ENCODE measurements at regions not wholly inside any gene's neighbourhood (a gene's known extent, or its start where the extent isn't known, plus 50 kb on each side); places are given as distances from the start of the nearest gene placed in this dataset.

DNA sequence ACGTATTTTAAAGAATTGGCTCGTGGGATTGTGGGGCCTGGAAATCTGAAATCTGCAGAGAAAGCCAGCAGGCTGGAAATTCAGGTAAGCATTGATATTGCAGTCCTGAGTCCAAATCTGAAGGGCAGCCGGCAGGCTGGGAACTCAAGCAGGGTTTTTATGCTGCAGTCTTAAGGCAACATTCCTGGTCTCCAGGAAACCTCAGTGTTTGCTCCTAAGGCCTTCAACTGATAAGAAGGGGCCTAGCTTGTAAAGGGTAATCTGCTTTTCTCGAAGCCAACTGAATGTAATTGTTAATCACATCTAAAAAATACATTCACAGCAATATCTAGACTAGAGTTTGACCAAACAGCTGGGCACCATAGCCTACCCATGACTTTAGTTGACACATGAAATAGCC, 154.4 kb downstream of the EFNB2 start:
- no peak for DNase-seq (ENCODE audit: low spot score in 2 of 2)
- Histone ChIP-seq H3K9me3 (no peaks in the 10 kb centered on the region), H3K27me3 (no peaks in the 10 kb centered on the region), H3K36me3 (no peaks in the 10 kb centered on the region), H3K4me3 (no peak overlapping the region), H3K4me1 (no peaks in the 10 kb centered on the region), H3K27ac (no peak overlapping the region)
- intact Hi-C loops (cut with DNase I; ENCODE audit: low total_unique reads), result no loop called here
- no peak for TF ChIP-seq POLR2AphosphoS5 (IDR thresholded peaks at IDR 0.05)
- TF ChIP-seq, protein P1, sequence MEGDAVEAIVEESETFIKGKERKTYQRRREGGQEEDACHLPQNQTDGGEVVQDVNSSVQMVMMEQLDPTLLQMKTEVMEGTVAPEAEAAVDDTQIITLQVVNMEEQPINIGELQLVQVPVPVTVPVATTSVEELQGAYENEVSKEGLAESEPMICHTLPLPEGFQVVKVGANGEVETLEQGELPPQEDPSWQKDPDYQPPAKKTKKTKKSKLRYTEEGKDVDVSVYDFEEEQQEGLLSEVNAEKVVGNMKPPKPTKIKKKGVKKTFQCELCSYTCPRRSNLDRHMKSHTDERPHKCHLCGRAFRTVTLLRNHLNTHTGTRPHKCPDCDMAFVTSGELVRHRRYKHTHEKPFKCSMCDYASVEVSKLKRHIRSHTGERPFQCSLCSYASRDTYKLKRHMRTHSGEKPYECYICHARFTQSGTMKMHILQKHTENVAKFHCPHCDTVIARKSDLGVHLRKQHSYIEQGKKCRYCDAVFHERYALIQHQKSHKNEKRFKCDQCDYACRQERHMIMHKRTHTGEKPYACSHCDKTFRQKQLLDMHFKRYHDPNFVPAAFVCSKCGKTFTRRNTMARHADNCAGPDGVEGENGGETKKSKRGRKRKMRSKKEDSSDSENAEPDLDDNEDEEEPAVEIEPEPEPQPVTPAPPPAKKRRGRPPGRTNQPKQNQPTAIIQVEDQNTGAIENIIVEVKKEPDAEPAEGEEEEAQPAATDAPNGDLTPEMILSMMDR (IDR thresholded peaks at IDR 0.05), result no peak

DNA sequence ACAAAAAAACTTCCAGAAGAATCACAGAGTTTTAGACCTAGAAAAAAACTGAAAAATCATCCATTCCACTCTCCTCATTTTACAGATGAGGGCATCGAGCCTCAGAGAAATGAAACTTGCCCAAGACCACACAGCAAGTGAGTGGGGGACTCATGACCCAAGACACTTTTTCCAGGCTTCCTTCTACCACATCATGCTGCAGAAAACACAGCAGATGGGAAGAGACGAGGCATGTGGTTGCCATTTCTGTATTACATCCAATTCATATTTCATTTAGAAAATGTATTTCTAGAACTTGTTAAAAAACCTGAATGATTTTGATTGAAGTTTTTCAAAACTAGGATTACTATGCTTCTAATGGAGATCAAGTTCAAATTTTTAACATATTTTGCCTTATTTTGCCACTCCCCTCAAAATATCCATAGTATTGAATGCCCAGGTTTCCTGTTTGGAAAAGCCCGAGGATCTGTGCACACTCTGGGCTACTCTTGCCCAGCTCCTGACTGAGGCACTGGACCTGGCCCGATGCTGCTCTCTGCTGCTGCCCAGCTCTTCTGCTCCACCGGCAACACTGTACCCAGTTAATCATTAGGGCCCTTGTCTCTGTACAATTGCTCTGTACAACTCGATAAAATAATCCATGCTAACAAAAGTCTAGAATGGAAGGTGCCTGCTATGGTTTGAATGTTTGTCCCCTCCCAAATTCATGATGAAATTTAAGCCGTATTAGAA, 157.4 kb downstream of the EFNB2 start:
- Histone ChIP-seq H3K4me3 (no peak overlapping the region), H3K9me3 (no peaks in the 10 kb centered on the region), H3K4me1 (no peaks in the 10 kb centered on the region), H3K36me3 (no peaks in the 10 kb centered on the region), H3K27ac (no peak overlapping the region), H3K27me3 (no peaks in the 10 kb centered on the region)
- no peak for TF ChIP-seq POLR2AphosphoS5 (IDR thresholded peaks at IDR 0.05)
- TF ChIP-seq, protein P1 (IDR thresholded peaks at IDR 0.05), result no peak
- TF ChIP-seq POLR2A (IDR thresholded peaks at IDR 0.05), result no peak
- intact Hi-C loops (cut with DNase I; ENCODE audit: low total_unique reads), result no loop called here
- DNase-seq (ENCODE audit: low spot score in 2 of 2), result no peak

DNA sequence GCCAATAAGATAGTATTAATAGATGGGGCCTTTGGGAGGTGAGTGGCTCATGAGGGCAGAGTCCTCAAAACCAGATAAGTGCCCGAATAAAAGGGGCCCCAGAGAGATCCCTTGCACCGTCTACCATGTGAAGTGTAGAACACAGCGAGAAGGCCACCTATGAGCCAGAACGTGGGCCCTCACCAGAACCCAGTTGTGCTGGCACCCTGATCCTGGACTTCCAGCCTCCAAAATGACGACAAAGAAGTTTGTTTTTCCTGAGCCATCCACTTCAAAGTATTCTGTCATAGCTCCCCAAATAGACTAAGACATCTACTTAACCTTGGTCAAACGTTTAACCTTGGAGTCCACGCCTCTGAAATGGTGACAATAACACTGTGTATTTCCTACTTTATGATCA, 158.1 kb downstream of the EFNB2 start:
- H3K4me3 ChIP-seq, result no peak overlapping the region
- H3K27me3 ChIP-seq, result no peaks in the 10 kb centered on the region
- H3K27ac ChIP-seq, result no peak overlapping the region
- TF ChIP-seq, protein P1 (IDR thresholded peaks at IDR 0.05), result no peak
- TF ChIP-seq POLR2A (IDR thresholded peaks at IDR 0.05) (no peak), POLR2AphosphoS5 (IDR thresholded peaks at IDR 0.05) (no peak)
- intact Hi-C loops (cut with DNase I; ENCODE audit: low total_unique reads), result no loop called here
- no peaks in the 10 kb centered on the region for H3K36me3 ChIP-seq
- no peak for DNase-seq (ENCODE audit: low spot score in 2 of 2)
- H3K4me1 ChIP-seq, result no peaks in the 10 kb centered on the region
- no peaks in the 10 kb centered on the region for H3K9me3 ChIP-seq

GRCh38 chr13:106376401-106377112, 158.9 kb downstream of the EFNB2 start:
- H3K36me3 ChIP-seq, result no peaks in the 10 kb centered on the region
- peak overlapping the region in 1 of 2 donors; percentile 7 for H3K27ac ChIP-seq
- no peaks in the 10 kb centered on the region for H3K9me3 ChIP-seq
- intact Hi-C loops (cut with DNase I; ENCODE audit: low total_unique reads), result no loop called here
- peak overlapping the region in 1 of 3 donors; percentile 35 for H3K4me3 ChIP-seq
- no peak for DNase-seq (ENCODE audit: low spot score in 2 of 2)
- H3K27me3 ChIP-seq, result no peaks in the 10 kb centered on the region
- no peaks in the 10 kb centered on the region for H3K4me1 ChIP-seq
- TF ChIP-seq POLR2AphosphoS5 (IDR thresholded peaks at IDR 0.05), result no peak
- no peak for TF ChIP-seq POLR2A (IDR thresholded peaks at IDR 0.05)
- TF ChIP-seq, protein P1 (IDR thresholded peaks at IDR 0.05), result no peak

- no peak for DNase-seq (ENCODE audit: low spot score in 2 of 2)
- intact Hi-C loops (cut with DNase I; ENCODE audit: low total_unique reads), result no loop called here
- Histone ChIP-seq H3K4me1 (no peaks in the 10 kb centered on the region), H3K27me3 (no peaks in the 10 kb centered on the region), H3K4me3 (no peak overlapping the region), H3K27ac (peak overlapping the region in 1 of 2 donors; percentile 71), H3K9me3 (no peaks in the 10 kb centered on the region), H3K36me3 (no peaks in the 10 kb centered on the region)
- no peak for TF ChIP-seq POLR2A (IDR thresholded peaks at IDR 0.05)
- TF ChIP-seq, protein P1 (IDR thresholded peaks at IDR 0.05), result no peak
- TF ChIP-seq POLR2AphosphoS5 (IDR thresholded peaks at IDR 0.05), result no peak
These were observed 160.4 kb downstream of the EFNB2 start for GRCh38 chr13:106375085-106375484.

Data from breast epithelium (tissue), 4 donors.